NB4 (cell line): ENCODE measurements at regions not wholly inside any gene's neighbourhood (a gene's known extent, or its start where the extent isn't known, plus 50 kb on each side); places are given as distances from the start of the nearest gene placed in this dataset.

Experiments
- DNase-seq: peaks from one replicate; pipeline ENCODE4 v3.0.0; 2010; ENCODE audit warnings: low read depth
- H3K4me3 ChIP-seq: one replicate; pipeline ENCODE4 v1.5.1; 2011; ENCODE audit warnings: mild to moderate bottlenecking, low read depth, low read length, moderate library complexity
- MYC ChIP-seq: IDR thresholded peaks from 2 replicates; pipeline ENCODE4 v1.6.1; 2011; ENCODE audit warnings: low read depth, low read length
- POLR2A ChIP-seq: IDR thresholded peaks from 2 replicates; pipeline ENCODE4 v1.6.1; 2011; ENCODE audit warnings: mild to moderate bottlenecking; ENCODE audit not compliant: insufficient read length; ENCODE audit errors: extremely low read depth
- TF ChIP-seq, protein P1 (sequence below): IDR thresholded peaks from one replicate; pipeline ENCODE4 v1.5.1; 2012; ENCODE audit warnings: low read depth, low read length
- TF ChIP-seq, protein P2 (sequence below): IDR thresholded peaks from 2 replicates; pipeline ENCODE4 v1.6.1; 2011; ENCODE audit warnings: low read depth, low read length

- no peak for DNase-seq
- TF ChIP-seq MYC (no peak), POLR2A (no peak)
- TF ChIP-seq, protein P1, sequence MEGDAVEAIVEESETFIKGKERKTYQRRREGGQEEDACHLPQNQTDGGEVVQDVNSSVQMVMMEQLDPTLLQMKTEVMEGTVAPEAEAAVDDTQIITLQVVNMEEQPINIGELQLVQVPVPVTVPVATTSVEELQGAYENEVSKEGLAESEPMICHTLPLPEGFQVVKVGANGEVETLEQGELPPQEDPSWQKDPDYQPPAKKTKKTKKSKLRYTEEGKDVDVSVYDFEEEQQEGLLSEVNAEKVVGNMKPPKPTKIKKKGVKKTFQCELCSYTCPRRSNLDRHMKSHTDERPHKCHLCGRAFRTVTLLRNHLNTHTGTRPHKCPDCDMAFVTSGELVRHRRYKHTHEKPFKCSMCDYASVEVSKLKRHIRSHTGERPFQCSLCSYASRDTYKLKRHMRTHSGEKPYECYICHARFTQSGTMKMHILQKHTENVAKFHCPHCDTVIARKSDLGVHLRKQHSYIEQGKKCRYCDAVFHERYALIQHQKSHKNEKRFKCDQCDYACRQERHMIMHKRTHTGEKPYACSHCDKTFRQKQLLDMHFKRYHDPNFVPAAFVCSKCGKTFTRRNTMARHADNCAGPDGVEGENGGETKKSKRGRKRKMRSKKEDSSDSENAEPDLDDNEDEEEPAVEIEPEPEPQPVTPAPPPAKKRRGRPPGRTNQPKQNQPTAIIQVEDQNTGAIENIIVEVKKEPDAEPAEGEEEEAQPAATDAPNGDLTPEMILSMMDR = no peak
- TF ChIP-seq, protein P2, sequence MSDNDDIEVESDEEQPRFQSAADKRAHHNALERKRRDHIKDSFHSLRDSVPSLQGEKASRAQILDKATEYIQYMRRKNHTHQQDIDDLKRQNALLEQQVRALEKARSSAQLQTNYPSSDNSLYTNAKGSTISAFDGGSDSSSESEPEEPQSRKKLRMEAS = no peak
Measured at GRCh38 chr4:23005691-23006090, 313.0 kb downstream of the GBA3 start.

GRCh38 chr4:23001478-23001877 lies 308.7 kb downstream of the GBA3 start:
- H3K4me3 ChIP-seq = no peak overlapping the region
- DNase-seq = no peak
- TF ChIP-seq POLR2A (no peak), MYC (no peak)
- TF ChIP-seq, protein P2 = no peak
- TF ChIP-seq, protein P1 = no peak

More at GRCh38 chr4:23005691-23006090, 313.0 kb downstream of the GBA3 start:
- H3K4me3 ChIP-seq = no peak overlapping the region

DNA sequence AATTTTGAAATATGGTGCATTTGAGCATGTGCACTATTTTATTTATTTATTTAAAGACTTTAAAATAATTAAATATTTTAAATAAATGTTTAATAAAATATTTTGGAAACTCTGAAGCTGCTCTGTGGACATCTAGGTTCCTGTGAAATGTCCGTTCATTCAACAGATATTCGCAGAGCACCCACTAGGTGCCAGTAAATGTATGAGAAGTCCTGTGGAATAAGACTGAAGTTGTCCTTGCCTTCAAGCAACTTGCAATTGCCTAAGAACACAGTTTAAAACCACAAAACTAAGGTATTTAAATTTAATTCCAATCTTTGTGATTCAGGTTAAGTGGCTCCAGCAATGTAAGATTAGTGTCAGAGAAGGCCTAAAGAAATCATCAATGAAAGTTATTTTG lies 306.7 kb downstream of the GBA3 start:
- TF ChIP-seq, protein P1 = peak; percentile 23
- TF ChIP-seq, protein P2 = no peak
- no peak for TF ChIP-seq MYC
- TF ChIP-seq POLR2A = no peak
- H3K4me3 ChIP-seq = no peak overlapping the region
- peak; percentile 36 for DNase-seq

DNA sequence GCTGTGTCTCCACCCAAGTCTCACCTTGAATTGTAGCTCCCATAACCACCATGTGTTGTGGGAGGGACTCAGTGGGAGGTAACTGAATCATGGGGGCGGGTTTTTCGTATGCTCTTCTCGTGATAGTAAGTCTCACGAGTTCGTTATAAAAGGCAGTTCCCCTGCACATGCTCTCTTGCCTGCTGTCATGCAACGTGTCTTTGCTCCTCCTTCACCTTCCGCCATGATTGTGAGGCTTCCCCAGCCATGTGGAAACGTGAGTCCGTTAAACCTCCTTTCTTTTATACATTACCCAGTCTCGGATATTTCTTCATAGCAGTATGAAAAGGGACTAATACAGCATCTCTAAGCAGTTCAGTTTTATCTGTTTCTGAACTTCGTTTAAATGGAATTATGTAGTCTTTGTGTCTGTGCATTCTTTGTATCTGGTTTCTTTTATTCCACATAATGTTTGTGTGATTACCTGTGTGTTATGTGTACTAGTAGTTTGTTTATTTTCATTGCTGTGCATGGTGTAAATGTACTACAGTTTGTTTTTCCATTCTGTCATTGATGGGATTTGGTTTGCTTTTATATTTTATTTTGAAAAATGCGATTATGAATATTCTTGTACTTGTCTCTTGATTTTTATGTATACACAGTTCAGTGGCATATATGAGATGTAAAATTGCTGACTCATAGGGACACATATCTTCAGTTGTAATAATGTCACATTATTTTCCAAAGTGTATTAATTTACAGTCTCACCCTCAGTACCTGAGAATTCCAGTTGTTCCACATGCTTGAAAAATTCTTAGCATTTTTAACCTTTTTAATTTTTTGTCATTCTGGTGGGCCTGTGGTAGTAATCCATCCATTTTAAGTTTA lies 304.9 kb downstream of the GBA3 start:
- no peak overlapping the region for H3K4me3 ChIP-seq
- DNase-seq = no peak
- TF ChIP-seq, protein P1 = no peak
- TF ChIP-seq POLR2A (no peak), MYC (no peak)
- TF ChIP-seq, protein P2 = no peak

DNA sequence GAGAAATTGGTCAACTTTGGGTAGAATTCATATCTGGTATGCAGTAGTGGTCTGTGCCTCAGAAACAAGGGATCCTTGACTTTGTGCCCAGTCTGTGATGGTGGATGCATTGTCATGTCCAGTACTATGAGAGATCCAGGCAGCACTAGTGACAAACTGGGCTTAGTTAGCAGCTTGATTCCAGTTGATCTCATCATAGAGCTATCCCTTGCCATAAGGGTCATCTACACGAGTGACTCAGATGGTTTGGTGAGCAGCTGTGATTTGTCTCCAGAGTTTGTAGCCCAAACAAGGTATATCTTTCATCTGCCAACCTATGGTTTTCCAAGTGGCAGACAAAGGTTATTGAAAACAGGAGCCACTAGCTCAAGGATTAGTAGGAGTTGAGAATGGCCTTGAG lies 298.8 kb downstream of the GBA3 start:
- TF ChIP-seq, protein P1 = no peak
- no peak for TF ChIP-seq MYC
- TF ChIP-seq, protein P2 = no peak
- no peak for TF ChIP-seq POLR2A
- DNase-seq = no peak
- H3K4me3 ChIP-seq = no peak overlapping the region
